ENCODE measurements at regions not wholly inside any gene's neighbourhood (a gene's known extent, or its start where the extent isn't known, plus 50 kb on each side); places are given as distances from the start of the nearest gene placed in this dataset.

DNA sequence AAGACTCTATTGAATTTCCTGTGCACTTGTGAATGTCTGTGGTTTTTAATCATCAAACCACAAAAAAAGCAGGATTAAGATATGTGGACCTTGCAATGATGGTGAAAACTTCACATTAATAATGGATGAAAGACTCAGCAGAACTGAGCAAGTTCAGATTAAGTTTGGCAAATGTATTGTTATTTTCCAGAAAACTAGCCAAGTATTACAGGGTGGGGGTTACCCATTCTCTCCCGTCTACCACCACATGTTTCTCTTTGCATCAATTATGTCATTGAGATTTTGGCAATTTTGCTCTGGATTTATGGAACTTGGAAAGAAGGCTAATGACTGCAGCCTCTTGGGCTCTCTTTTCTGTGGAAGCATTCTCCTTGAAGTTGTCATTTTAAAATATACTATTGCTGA is 577.1 kb downstream of the ANKRD50 start:
- TF ChIP-seq CTCF (IDR thresholded peaks at IDR 0.05) (no peak), ZFX (IDR thresholded peaks at IDR 0.05; ENCODE audit: borderline replicate concordance) (no peak)
- no peak overlapping the region for H3K27ac ChIP-seq

- TF ChIP-seq CTCF (IDR thresholded peaks at IDR 0.05) (no peak), ZFX (IDR thresholded peaks at IDR 0.05; ENCODE audit: borderline replicate concordance) (no peak)
- no peak overlapping the region for H3K27ac ChIP-seq
Measured at GRCh38 chr4:124139044-124139443, 573.5 kb downstream of the ANKRD50 start.

- H3K27ac ChIP-seq = no peak overlapping the region
- no peak for TF ChIP-seq ZFX (IDR thresholded peaks at IDR 0.05; ENCODE audit: borderline replicate concordance)
- TF ChIP-seq CTCF (IDR thresholded peaks at IDR 0.05) = no peak
Measured at GRCh38 chr4:124143632-124144031, 568.9 kb downstream of the ANKRD50 start.

DNA sequence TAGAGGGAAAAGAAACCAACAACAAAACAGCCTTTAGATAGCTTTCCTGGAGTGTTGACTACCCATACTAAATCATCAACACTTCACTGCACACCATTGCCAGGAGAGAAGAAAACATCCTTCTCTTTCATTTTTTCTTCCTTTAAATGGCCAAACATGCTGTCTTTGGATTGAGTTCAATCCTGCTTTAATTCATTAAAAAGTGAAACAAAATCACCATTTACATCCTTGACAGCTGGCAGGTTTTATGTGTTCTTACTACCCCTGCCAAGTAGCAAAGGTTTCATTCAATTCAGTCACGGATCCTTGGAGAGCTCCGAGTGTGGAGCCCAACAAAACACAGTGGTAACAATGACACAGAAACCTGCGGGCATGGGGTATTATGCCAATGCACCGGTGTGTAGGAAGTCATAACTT is 568.3 kb downstream of the ANKRD50 start:
- H3K27ac ChIP-seq = no peak overlapping the region
- TF ChIP-seq CTCF (IDR thresholded peaks at IDR 0.05) (no peak), ZFX (IDR thresholded peaks at IDR 0.05; ENCODE audit: borderline replicate concordance) (no peak)

- TF ChIP-seq CTCF (IDR thresholded peaks at IDR 0.05) = no peak
- no peak for TF ChIP-seq ZFX (IDR thresholded peaks at IDR 0.05; ENCODE audit: borderline replicate concordance)
Measured at GRCh38 chr4:124146068-124146467, 566.5 kb downstream of the ANKRD50 start.

DNA sequence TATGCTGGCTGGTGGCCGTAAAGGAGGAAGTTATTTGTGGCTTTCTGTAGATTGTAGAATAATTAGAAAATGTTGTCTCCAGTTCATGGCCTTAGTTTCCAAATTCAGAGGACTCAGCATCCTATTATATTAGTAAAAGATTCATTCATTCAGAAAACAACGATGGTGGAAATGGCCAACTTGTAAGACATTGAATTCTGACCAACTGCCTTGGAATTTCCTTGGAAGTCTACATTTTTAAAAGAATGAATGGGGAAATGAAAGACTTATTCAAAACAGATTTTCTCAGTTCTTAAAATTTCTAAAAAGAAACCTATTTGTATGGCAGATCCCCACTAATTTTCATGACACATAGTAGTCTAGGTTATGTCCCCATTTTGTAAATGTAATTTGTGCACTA is 561.5 kb downstream of the ANKRD50 start:
- TF ChIP-seq CTCF (IDR thresholded peaks at IDR 0.05) = no peak
- TF ChIP-seq ZFX (IDR thresholded peaks at IDR 0.05; ENCODE audit: borderline replicate concordance) = no peak

More at GRCh38 chr4:124146068-124146467, 566.5 kb downstream of the ANKRD50 start:
- no peak overlapping the region for H3K27ac ChIP-seq

DNA sequence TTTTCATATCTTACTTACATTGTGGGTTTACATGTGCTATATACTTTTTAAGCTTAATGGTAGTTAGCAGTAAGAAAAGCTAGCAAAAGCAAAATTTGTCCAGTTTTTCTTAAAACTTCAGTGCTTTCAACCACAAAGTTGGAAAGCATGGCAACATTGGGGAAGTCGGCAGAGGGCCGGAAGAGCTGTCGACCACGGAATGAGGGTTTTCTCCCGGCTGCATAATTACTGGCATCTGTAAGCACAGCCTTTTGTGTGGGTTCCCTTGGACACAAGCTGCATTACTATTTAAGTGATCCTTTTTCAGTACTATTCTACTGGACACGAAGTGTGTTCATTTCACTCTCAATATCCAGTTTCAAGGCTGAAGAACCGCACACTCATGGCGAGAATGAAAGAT is 560.4 kb downstream of the ANKRD50 start:
- no peak overlapping the region for H3K27ac ChIP-seq
- TF ChIP-seq ZFX (IDR thresholded peaks at IDR 0.05; ENCODE audit: borderline replicate concordance) (no peak), CTCF (IDR thresholded peaks at IDR 0.05) (no peak)

More for the DNA sequence above, 561.5 kb downstream of the ANKRD50 start:
- H3K27ac ChIP-seq = no peak overlapping the region

Measured in 22Rv1 (cell line).